ENCODE measurements at regions not wholly inside any gene's neighbourhood (a gene's known extent, or its start where the extent isn't known, plus 50 kb on each side); places are given as distances from the start of the nearest gene placed in this dataset.

DNA sequence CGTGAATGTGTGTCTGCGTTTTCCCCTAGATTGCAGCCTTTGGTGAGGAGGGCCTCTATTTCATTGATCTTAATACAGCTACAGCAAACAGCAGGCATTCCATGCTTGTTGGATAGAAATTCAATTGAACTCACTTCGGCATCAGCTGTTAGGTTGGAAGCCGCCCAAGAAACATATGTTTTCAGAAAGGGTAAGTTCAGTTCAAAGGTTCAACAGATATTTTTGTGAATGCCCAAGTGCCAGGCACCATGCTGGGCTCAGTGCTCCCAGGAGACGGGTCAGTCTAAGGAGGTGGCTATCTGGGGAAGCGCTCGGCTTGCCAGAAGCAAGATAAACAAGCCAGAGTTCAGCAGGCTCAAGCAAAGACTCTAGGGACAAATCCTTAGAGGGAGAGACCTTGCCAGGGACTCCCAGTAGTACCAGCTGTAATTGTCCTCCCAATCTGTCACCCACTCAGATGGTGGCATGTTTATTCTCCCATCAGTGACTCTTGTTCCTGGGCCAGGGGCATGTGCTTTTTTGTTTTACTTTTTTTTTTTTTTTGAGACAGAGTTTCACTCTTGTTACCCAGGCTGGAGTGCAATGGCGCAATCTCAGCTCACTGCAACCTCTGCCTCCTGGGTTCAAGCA is 64.5 kb upstream of the LARGE1 start:
- no peak for TF ChIP-seq POLR2A (IDR thresholded peaks at IDR 0.05)
- TF ChIP-seq, protein P1, sequence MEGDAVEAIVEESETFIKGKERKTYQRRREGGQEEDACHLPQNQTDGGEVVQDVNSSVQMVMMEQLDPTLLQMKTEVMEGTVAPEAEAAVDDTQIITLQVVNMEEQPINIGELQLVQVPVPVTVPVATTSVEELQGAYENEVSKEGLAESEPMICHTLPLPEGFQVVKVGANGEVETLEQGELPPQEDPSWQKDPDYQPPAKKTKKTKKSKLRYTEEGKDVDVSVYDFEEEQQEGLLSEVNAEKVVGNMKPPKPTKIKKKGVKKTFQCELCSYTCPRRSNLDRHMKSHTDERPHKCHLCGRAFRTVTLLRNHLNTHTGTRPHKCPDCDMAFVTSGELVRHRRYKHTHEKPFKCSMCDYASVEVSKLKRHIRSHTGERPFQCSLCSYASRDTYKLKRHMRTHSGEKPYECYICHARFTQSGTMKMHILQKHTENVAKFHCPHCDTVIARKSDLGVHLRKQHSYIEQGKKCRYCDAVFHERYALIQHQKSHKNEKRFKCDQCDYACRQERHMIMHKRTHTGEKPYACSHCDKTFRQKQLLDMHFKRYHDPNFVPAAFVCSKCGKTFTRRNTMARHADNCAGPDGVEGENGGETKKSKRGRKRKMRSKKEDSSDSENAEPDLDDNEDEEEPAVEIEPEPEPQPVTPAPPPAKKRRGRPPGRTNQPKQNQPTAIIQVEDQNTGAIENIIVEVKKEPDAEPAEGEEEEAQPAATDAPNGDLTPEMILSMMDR (IDR thresholded peaks at IDR 0.05), result no peak

All from testis (tissue), 2 donors.